ENCODE measurements at regions not wholly inside any gene's neighbourhood (a gene's known extent, or its start where the extent isn't known, plus 50 kb on each side); places are given as distances from the start of the nearest gene placed in this dataset.

DNA sequence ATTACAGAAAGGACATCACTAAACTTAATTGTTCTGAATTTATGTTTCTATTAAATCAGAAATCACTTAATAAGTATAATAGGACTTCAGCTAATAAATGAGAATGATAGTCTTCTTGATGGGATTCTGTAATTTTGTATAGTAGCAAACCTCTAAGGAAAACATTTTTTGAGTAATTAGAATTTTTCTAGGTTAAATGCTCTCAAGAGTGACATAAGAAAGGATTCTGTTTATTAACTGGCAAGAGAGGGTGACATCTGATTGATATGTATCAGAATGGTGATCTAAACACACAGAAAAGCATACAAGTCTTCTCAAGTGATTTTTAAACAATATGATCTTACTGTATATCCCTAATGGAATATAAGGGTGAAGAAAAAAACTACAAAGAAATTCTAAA, 1597.7 kb upstream of the PRR20A start:
- H3K4me1 ChIP-seq = no peaks in the 10 kb centered on the region
- no peaks in the 10 kb centered on the region for H3K27me3 ChIP-seq
- no peak overlapping the region for H3K27ac ChIP-seq
- no peak overlapping the region for H3K4me3 ChIP-seq
- H3K9me3 ChIP-seq = no peaks in the 10 kb centered on the region
- TF ChIP-seq EP300 (IDR thresholded peaks at IDR 0.05) (no peak), CTCF (IDR thresholded peaks at IDR 0.05) (no peak), POLR2A (IDR thresholded peaks at IDR 0.05) (no peak)
- no peaks in the 10 kb centered on the region for H3K36me3 ChIP-seq
- no peak for DNase-seq (ENCODE audit: low spot score in 2 of 2)

- Histone ChIP-seq H3K27me3 (no peaks in the 10 kb centered on the region), H3K36me3 (no peaks in the 10 kb centered on the region), H3K9me3 (no peaks in the 10 kb centered on the region), H3K27ac (no peak overlapping the region), H3K4me3 (no peak overlapping the region), H3K4me1 (no peaks in the 10 kb centered on the region)
- DNase-seq (ENCODE audit: low spot score in 2 of 2) = no peak
- TF ChIP-seq POLR2A (IDR thresholded peaks at IDR 0.05) (no peak), CTCF (IDR thresholded peaks at IDR 0.05) (no peak), EP300 (IDR thresholded peaks at IDR 0.05) (no peak)
These were observed 1590.1 kb upstream of the PRR20A start for GRCh38 chr13:55550624-55551023.

GRCh38 chr13:55553701-55554100, 1587.0 kb upstream of the PRR20A start:
- Histone ChIP-seq H3K36me3 (no peaks in the 10 kb centered on the region), H3K4me1 (no peaks in the 10 kb centered on the region), H3K4me3 (no peak overlapping the region), H3K27ac (no peak overlapping the region), H3K9me3 (no peaks in the 10 kb centered on the region), H3K27me3 (no peaks in the 10 kb centered on the region)
- DNase-seq (ENCODE audit: low spot score in 2 of 2) = no peak
- TF ChIP-seq POLR2A (IDR thresholded peaks at IDR 0.05) (no peak), CTCF (IDR thresholded peaks at IDR 0.05) (no peak), EP300 (IDR thresholded peaks at IDR 0.05) (no peak)
- 78 to 96% methylated on average over 1 of the region's 1 CpG for WGBS, 2 donors

DNA sequence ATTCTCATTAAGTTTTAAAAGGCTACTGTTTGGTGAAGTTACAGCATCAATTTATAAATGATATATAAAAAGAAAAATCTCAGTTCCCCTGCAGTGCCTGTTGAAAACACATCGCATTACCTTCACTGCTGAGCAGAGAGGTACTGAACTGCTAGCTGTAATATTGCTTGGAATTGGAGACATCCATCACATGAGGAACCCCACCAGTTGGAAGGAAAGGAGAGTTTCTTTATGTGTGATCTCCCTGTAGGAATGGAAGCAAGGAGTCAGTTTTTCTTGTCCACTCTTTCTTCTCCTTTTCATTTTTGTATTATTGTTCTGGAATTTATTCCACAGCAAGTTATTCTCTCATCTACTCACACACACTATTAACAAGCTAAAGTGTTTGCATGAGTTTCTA, 1586.0 kb upstream of the PRR20A start:
- Histone ChIP-seq H3K4me1 (no peaks in the 10 kb centered on the region), H3K36me3 (no peaks in the 10 kb centered on the region), H3K27me3 (no peaks in the 10 kb centered on the region), H3K9me3 (no peaks in the 10 kb centered on the region), H3K4me3 (no peak overlapping the region), H3K27ac (no peak overlapping the region)
- 87 to 89% methylated on average over 1 of the region's 1 CpG for WGBS, 2 donors
- TF ChIP-seq EP300 (IDR thresholded peaks at IDR 0.05) = no peak
- no peak for TF ChIP-seq POLR2A (IDR thresholded peaks at IDR 0.05)
- no peak for TF ChIP-seq CTCF (IDR thresholded peaks at IDR 0.05)
- no peak for DNase-seq (ENCODE audit: low spot score in 2 of 2)

DNA sequence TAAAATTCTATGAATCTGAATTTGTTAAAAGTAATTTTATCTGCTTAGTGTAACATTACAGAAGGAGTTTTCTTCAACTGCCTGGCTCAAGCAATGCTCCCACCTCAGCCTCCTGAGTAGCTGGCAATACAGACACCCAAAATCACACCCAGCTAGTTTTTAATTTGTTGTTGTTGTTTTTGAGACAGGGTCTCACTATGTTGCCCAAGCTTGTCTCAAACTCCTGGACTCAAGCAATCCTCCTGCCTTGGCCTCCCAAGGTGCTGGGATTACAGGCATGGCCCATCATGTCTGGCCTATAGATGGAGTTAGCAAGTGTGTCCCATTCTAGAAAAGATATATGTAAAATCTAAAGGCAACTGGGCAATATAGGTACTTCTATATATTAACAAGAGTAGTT, 1580.4 kb upstream of the PRR20A start:
- H3K27me3 ChIP-seq = no peaks in the 10 kb centered on the region
- H3K9me3 ChIP-seq = no peaks in the 10 kb centered on the region
- no peaks in the 10 kb centered on the region for H3K4me1 ChIP-seq
- H3K4me3 ChIP-seq = no peak overlapping the region
- no peak for DNase-seq (ENCODE audit: low spot score in 2 of 2)
- H3K27ac ChIP-seq = no peak overlapping the region
- no peak for TF ChIP-seq EP300 (IDR thresholded peaks at IDR 0.05)
- TF ChIP-seq CTCF (IDR thresholded peaks at IDR 0.05) = no peak
- TF ChIP-seq POLR2A (IDR thresholded peaks at IDR 0.05) = no peak
- H3K36me3 ChIP-seq = no peaks in the 10 kb centered on the region

Measured in tibial nerve (tissue), 4 donors.